ENCODE measurements at regions not wholly inside any gene's neighbourhood (a gene's known extent, or its start where the extent isn't known, plus 50 kb on each side); places are given as distances from the start of the nearest gene placed in this dataset.

GRCh38 chr10:85490431-85490830, 876.2 kb downstream of the GRID1 start:
- BruUV-seq (replicated peaks): no TSS peak
- DNase-seq (ENCODE audit: low spot score): no peak

GRCh38 chr10:85491652-85492051, 874.9 kb downstream of the GRID1 start:
- H3K36me3 ChIP-seq (ENCODE audit: insufficient read depth, low read length, poor library complexity, severe bottlenecking): no peaks in the 10 kb centered on the region
- H3K27me3 ChIP-seq (replicated peaks; ENCODE audit: insufficient read depth, low read depth, low read length, poor library complexity): peaks cover 5% of the 10 kb centered on the region
- H3K4me3 ChIP-seq (ENCODE audit: low read depth, low read length, poor library complexity, severe bottlenecking): no peak overlapping the region
- TF ChIP-seq CTCF (conservative IDR thresholded peaks at IDR 0.05; ENCODE audit: low read depth, low read length) (no peak), EZH2 (IDR thresholded peaks at IDR 0.05; ENCODE audit: borderline replicate concordance, low read depth, low read length, poor library complexity, severe bottlenecking) (no peak)
- DNase-seq (ENCODE audit: low spot score): no peak
- intact Hi-C loops (cut with micrococcal nuclease; ENCODE audit: unreplicated experiment): no loop called here
- BruUV-seq (replicated peaks): no TSS peak
- no peaks in the 10 kb centered on the region for H3K9me3 ChIP-seq (ENCODE audit: low read depth, low read length, poor library complexity, severe bottlenecking)
- H3K4me1 ChIP-seq (ENCODE audit: insufficient read depth, low read length, poor library complexity, severe bottlenecking): no peaks in the 10 kb centered on the region
- ChIA-PET CTCF (no interaction called here), POLR2A (ENCODE audit: low non-redundant PET) (no interaction called here)
- H3K27ac ChIP-seq (ENCODE audit: low read depth, low read length, poor library complexity, severe bottlenecking): no peak overlapping the region

More at GRCh38 chr10:85490431-85490830, 876.2 kb downstream of the GRID1 start:
- Histone ChIP-seq H3K9me3 (ENCODE audit: low read depth, low read length, poor library complexity, severe bottlenecking) (no peaks in the 10 kb centered on the region), H3K4me1 (ENCODE audit: insufficient read depth, low read length, poor library complexity, severe bottlenecking) (no peaks in the 10 kb centered on the region), H3K36me3 (ENCODE audit: insufficient read depth, low read length, poor library complexity, severe bottlenecking) (no peaks in the 10 kb centered on the region), H3K4me3 (ENCODE audit: low read depth, low read length, poor library complexity, severe bottlenecking) (no peak overlapping the region), H3K27ac (ENCODE audit: low read depth, low read length, poor library complexity, severe bottlenecking) (no peak overlapping the region), H3K27me3 (replicated peaks; ENCODE audit: insufficient read depth, low read depth, low read length, poor library complexity) (peaks cover 5% of the 10 kb centered on the region)
- ChIA-PET POLR2A (ENCODE audit: low non-redundant PET) (no interaction called here), CTCF (no interaction called here)
- intact Hi-C loops (cut with micrococcal nuclease; ENCODE audit: unreplicated experiment): no loop called here
- TF ChIP-seq EZH2 (IDR thresholded peaks at IDR 0.05; ENCODE audit: borderline replicate concordance, low read depth, low read length, poor library complexity, severe bottlenecking) (no peak), CTCF (conservative IDR thresholded peaks at IDR 0.05; ENCODE audit: low read depth, low read length) (no peak)

GRCh38 chr10:85492684-85493083, 873.9 kb downstream of the GRID1 start:
- POLR2A ChIA-PET (ENCODE audit: low non-redundant PET): no interaction called here
- no peak for TF ChIP-seq CTCF (conservative IDR thresholded peaks at IDR 0.05; ENCODE audit: low read depth, low read length)
- no peak for TF ChIP-seq EZH2 (IDR thresholded peaks at IDR 0.05; ENCODE audit: borderline replicate concordance, low read depth, low read length, poor library complexity, severe bottlenecking)
- Histone ChIP-seq H3K9me3 (ENCODE audit: low read depth, low read length, poor library complexity, severe bottlenecking) (no peaks in the 10 kb centered on the region), H3K27ac (ENCODE audit: low read depth, low read length, poor library complexity, severe bottlenecking) (no peak overlapping the region), H3K4me3 (ENCODE audit: low read depth, low read length, poor library complexity, severe bottlenecking) (no peak overlapping the region), H3K27me3 (replicated peaks; ENCODE audit: insufficient read depth, low read depth, low read length, poor library complexity) (peaks cover 5% of the 10 kb centered on the region), H3K4me1 (ENCODE audit: insufficient read depth, low read length, poor library complexity, severe bottlenecking) (no peaks in the 10 kb centered on the region), H3K36me3 (ENCODE audit: insufficient read depth, low read length, poor library complexity, severe bottlenecking) (no peaks in the 10 kb centered on the region)
- CTCF ChIA-PET: no interaction called here
- no peak for DNase-seq (ENCODE audit: low spot score)
- intact Hi-C loops (cut with micrococcal nuclease; ENCODE audit: unreplicated experiment): no loop called here
- no TSS peak for BruUV-seq (replicated peaks)
